GM23338 (cell line): ENCODE measurements at regions not wholly inside any gene's neighbourhood (a gene's known extent, or its start where the extent isn't known, plus 50 kb on each side); places are given as distances from the start of the nearest gene placed in this dataset.

Experiments
- ATAC-seq: fragments of 200-7000 bp; cut with Tn5 transposase; 3 replicates; pipeline ENCODE4 v1.9.1; 2020
- DNase-seq: peaks from one replicate; pipeline ENCODE4 v3.0.0-alpha.2; 2015; ENCODE audit warnings: low spot score
- H2AFZ ChIP-seq: fragments of 200-600 bp; sonication (generic); 2 replicates; pipeline ENCODE4 v1.8.0; 2016; ENCODE audit warnings: antibody characterized with exemption, mild to moderate bottlenecking, moderate library complexity
- H3F3A ChIP-seq: fragments of 200-600 bp; sonication (generic); replicated peaks from 2 replicates; pipeline ENCODE4 v1.8.0; 2017; ENCODE audit warnings: antibody characterized with exemption, mixed run types, low read depth
- H3K27ac ChIP-seq: fragments of 200-600 bp; sonication (generic); 2 replicates; pipeline ENCODE4 v1.6.1; 2016; ENCODE audit warnings: low read depth
- H3K27me3 ChIP-seq: fragments of 200-600 bp; sonication (generic); 2 replicates; pipeline ENCODE4 v1.8.0; 2016; ENCODE audit warnings: mild to moderate bottlenecking, mixed run types, moderate library complexity; ENCODE audit not compliant: insufficient read depth
- H3K36me3 ChIP-seq: fragments of 200-600 bp; sonication (generic); 2 replicates; pipeline ENCODE4 v1.8.0; 2016; ENCODE audit warnings: mild to moderate bottlenecking; ENCODE audit not compliant: insufficient read depth
- H3K4me1 ChIP-seq: fragments of 200-600 bp; sonication (generic); 2 replicates; pipeline ENCODE4 v1.8.0; 2016; ENCODE audit warnings: mild to moderate bottlenecking, moderate library complexity; ENCODE audit not compliant: insufficient read depth
- H3K4me2 ChIP-seq: fragments of 200-600 bp; sonication (generic); 2 replicates; pipeline ENCODE4 v1.7.1; 2017; ENCODE audit warnings: mixed run types
- H3K4me3 ChIP-seq: fragments of 200-600 bp; sonication (generic); 2 replicates; pipeline ENCODE4 v1.6.1; 2016; ENCODE audit warnings: mixed run types
- H3K79me2 ChIP-seq: fragments of 200-600 bp; sonication (generic); replicated peaks from 2 replicates; pipeline ENCODE4 v1.8.0; 2017; ENCODE audit warnings: mild to moderate bottlenecking; ENCODE audit not compliant: insufficient read depth
- H3K9me2 ChIP-seq: fragments of 200-600 bp; sonication (generic); 2 replicates; pipeline ENCODE4 v1.8.0; 2017; ENCODE audit not compliant: insufficient read depth
- H4K20me1 ChIP-seq: fragments of 200-600 bp; sonication (generic); replicated peaks from 2 replicates; pipeline ENCODE4 v1.8.0; 2017; ENCODE audit warnings: mild to moderate bottlenecking; ENCODE audit not compliant: insufficient read depth
- H3K27ac Mint-ChIP-seq: 2 replicates; pipeline ENCODE4 v1.8.0; 2020; ENCODE audit warnings: inconsistent platforms, mild to moderate bottlenecking, moderate library complexity, mixed read lengths
- H3K27me3 Mint-ChIP-seq: 3 replicates; pipeline ENCODE4 v1.8.0; 2022; ENCODE audit warnings: low read depth, mild to moderate bottlenecking, moderate library complexity, mixed read lengths, inconsistent platforms; ENCODE audit not compliant: insufficient read depth, poor library complexity
- H3K36me3 Mint-ChIP-seq: 3 replicates; pipeline ENCODE4 v1.8.0; 2021; ENCODE audit warnings: low read depth, mild to moderate bottlenecking, inconsistent platforms, moderate library complexity, mixed read lengths
- H3K4me1 Mint-ChIP-seq: 3 replicates; pipeline ENCODE4 v1.8.0; 2020; ENCODE audit warnings: mild to moderate bottlenecking, inconsistent platforms, mixed read lengths
- H3K4me3 Mint-ChIP-seq: 3 replicates; pipeline ENCODE4 v1.8.0; 2021; ENCODE audit warnings: moderate library complexity, mild to moderate bottlenecking, inconsistent platforms, mixed read lengths
- H3K9me3 Mint-ChIP-seq: 3 replicates; pipeline ENCODE4 v1.8.0; 2020; ENCODE audit warnings: moderate library complexity, mild to moderate bottlenecking, inconsistent platforms, mixed read lengths
- CREB1 ChIP-seq: fragments of 250-450 bp; sonication (Bioruptor Pico); IDR thresholded peaks from 2 replicates; pipeline ENCODE4 v1.5.0; 2020; ENCODE audit warnings: low read depth, mild to moderate bottlenecking, moderate library complexity
- EZH2phosphoT487 ChIP-seq: fragments of 200-600 bp; sonication (generic); IDR thresholded peaks from one replicate; pipeline ENCODE4 v1.8.1; 2018; ENCODE audit warnings: antibody characterized with exemption; ENCODE audit not compliant: unreplicated experiment
- ZNF114 ChIP-seq: fragments of 250-450 bp; sonication (Bioruptor Pico); IDR thresholded peaks from 2 replicates; pipeline ENCODE4 v1.5.0; 2020; ENCODE audit warnings: mild to moderate bottlenecking, moderate library complexity
- TF ChIP-seq, protein P1 (sequence below): fragments of 250-450 bp; sonication (Bioruptor Pico); IDR thresholded peaks from 2 replicates; pipeline ENCODE4 v1.5.0; 2020; ENCODE audit warnings: mild to moderate bottlenecking, moderate library complexity

DNA sequence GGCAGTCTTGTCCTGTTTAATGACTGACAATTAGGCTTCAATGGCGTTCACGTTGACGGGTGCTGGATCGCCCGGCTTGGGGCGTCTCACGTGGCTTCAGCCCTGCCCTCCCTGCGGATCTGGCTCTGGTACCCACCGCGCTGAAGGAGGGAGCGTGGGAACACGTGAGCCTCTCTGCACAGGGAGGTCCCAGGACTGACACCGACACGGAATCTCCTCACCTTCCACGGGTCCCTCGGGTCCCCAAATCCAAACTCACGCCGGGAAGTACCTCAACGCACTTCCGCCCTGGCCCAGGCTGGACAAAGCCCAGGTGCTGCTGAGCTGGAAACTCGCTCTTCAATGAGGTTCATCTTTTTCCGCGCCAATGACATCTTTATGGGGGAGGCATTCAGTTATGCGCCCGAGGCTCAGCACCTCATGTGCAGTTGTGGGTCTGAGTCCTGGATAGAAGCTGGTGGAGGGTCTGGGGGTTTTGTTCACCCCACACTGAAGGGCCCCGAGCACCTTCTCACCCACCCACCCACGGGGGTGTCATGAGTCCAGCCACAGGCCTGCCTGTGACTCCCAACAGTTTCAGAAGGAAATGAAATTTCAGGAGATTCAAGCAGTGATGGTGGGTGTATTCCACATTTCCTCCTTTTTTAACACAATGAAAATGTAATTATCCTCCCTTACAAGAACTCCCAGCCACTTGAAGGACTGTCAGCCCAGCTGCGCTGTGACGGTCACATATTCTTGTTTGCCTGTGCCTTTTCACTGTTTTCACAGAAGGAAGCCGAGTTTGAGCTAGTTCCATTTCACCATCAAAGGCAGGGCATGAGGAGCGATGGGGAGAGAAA is 251.7 kb upstream of the SFSWAP start:
- Histone ChIP-seq H3K4me1 (no peaks in the 10 kb centered on the region), H3K36me3 (no peaks in the 10 kb centered on the region), H3K27ac (no peak overlapping the region), H2AFZ (peak overlapping the region; percentile 39; the same call in 1 of the 2 replicates), H3K27me3 (no peaks in the 10 kb centered on the region), H3K79me2 (no peaks in the 10 kb centered on the region), H3F3A (no peaks in the 10 kb centered on the region), H4K20me1 (no peaks in the 10 kb centered on the region), H3K9me2 (0 out of 2 replicates have a peak, but pooled peaks cover 5% of the 10 kb centered on the region), H3K4me3 (no peak overlapping the region), H3K4me2 (no peak overlapping the region)
- no peak for ATAC-seq
- Mint-ChIP-seq H3K4me1 (peaks cover 8% of the 10 kb centered on the region), H3K9me3 (no peaks in the 10 kb centered on the region), H3K4me3 (no peak overlapping the region), H3K36me3 (no peaks in the 10 kb centered on the region), H3K27me3 (peaks cover 10% of the 10 kb centered on the region), H3K27ac (no peak overlapping the region)
- TF ChIP-seq CREB1 (CRISPR knock-in tag) (no peak), EZH2phosphoT487 (no peak), ZNF114 (CRISPR knock-in tag) (no peak)
- TF ChIP-seq, protein P1, sequence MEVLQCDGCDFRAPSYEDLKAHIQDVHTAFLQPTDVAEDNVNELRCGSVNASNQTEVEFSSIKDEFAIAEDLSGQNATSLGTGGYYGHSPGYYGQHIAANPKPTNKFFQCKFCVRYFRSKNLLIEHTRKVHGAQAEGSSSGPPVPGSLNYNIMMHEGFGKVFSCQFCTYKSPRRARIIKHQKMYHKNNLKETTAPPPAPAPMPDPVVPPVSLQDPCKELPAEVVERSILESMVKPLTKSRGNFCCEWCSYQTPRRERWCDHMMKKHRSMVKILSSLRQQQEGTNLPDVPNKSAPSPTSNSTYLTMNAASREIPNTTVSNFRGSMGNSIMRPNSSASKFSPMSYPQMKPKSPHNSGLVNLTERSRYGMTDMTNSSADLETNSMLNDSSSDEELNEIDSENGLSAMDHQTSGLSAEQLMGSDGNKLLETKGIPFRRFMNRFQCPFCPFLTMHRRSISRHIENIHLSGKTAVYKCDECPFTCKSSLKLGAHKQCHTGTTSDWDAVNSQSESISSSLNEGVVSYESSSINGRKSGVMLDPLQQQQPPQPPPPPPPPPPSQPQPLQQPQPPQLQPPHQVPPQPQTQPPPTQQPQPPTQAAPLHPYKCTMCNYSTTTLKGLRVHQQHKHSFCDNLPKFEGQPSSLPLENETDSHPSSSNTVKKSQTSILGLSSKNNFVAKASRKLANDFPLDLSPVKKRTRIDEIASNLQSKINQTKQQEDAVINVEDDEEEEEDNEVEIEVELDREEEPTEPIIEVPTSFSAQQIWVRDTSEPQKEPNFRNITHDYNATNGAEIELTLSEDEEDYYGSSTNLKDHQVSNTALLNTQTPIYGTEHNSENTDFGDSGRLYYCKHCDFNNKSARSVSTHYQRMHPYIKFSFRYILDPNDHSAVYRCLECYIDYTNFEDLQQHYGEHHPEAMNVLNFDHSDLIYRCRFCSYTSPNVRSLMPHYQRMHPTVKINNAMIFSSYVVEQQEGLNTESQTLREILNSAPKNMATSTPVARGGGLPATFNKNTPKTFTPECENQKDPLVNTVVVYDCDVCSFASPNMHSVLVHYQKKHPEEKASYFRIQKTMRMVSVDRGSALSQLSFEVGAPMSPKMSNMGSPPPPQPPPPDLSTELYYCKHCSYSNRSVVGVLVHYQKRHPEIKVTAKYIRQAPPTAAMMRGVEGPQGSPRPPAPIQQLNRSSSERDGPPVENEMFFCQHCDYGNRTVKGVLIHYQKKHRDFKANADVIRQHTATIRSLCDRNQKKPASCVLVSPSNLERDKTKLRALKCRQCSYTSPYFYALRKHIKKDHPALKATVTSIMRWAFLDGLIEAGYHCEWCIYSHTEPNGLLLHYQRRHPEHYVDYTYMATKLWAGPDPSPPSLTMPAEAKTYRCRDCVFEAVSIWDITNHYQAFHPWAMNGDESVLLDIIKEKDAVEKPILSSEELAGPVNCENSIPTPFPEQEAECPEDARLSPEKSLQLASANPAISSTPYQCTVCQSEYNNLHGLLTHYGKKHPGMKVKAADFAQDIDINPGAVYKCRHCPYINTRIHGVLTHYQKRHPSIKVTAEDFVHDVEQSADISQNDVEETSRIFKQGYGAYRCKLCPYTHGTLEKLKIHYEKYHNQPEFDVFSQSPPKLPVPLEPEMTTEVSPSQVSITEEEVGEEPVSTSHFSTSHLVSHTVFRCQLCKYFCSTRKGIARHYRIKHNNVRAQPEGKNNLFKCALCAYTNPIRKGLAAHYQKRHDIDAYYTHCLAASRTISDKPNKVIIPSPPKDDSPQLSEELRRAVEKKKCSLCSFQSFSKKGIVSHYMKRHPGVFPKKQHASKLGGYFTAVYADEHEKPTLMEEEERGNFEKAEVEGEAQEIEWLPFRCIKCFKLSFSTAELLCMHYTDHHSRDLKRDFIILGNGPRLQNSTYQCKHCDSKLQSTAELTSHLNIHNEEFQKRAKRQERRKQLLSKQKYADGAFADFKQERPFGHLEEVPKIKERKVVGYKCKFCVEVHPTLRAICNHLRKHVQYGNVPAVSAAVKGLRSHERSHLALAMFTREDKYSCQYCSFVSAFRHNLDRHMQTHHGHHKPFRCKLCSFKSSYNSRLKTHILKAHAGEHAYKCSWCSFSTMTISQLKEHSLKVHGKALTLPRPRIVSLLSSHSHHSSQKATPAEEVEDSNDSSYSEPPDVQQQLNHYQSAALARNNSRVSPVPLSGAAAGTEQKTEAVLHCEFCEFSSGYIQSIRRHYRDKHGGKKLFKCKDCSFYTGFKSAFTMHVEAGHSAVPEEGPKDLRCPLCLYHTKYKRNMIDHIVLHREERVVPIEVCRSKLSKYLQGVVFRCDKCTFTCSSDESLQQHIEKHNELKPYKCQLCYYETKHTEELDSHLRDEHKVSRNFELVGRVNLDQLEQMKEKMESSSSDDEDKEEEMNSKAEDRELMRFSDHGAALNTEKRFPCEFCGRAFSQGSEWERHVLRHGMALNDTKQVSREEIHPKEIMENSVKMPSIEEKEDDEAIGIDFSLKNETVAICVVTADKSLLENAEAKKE (CRISPR knock-in tag): no peak
- no peak for DNase-seq
